Esophagus muscularis mucosa (tissue), 3 donors: ENCODE measurements at regions not wholly inside any gene's neighbourhood (a gene's known extent, or its start where the extent isn't known, plus 50 kb on each side); places are given as distances from the start of the nearest gene placed in this dataset.

Experiments used
- CTCF ChIP-seq, 3 experiments: fragments of 200-600 bp in 2 of 3; fragments of 450-650 bp in 1 of 3; sonication (generic) in 2 of 3; IDR thresholded peaks; one replicate each; pipeline ENCODE4 v1.5.1; 2017 to 2019; ENCODE audit warnings: antibody characterized with exemption in 3 of 3, mild to moderate bottlenecking in 2 of 3, moderate library complexity in 1 of 3
- POLR2A ChIP-seq: fragments of 450-650 bp; IDR thresholded peaks from one replicate; pipeline ENCODE4 v1.6.1; 2017; ENCODE audit warnings: antibody characterized with exemption, moderate library complexity, mild to moderate bottlenecking, low read depth
- POLR2AphosphoS5 ChIP-seq, 2 donors: sonication (generic); formaldehyde crosslinking; IDR thresholded peaks; one replicate each; pipeline ENCODE4 v1.6.1; 2017; ENCODE audit warnings: antibody characterized with exemption in 2 of 2

GRCh38 chr21:35423709-35424108 is 374.6 kb upstream of the RUNX1 start:
- TF ChIP-seq CTCF (IDR thresholded peaks at IDR 0.05) (no peak), POLR2A (no peak), POLR2AphosphoS5 (IDR thresholded peaks at IDR 0.05) (no peak)
